DMS 273 (cell line): ENCODE measurements at regions not wholly inside any gene's neighbourhood (a gene's known extent, or its start where the extent isn't known, plus 50 kb on each side); places are given as distances from the start of the nearest gene placed in this dataset.
"Not testable (repeated sequence)": the region's sequence is repeated elsewhere in the genome, so short reads cannot be mapped to it uniquely, and the experiment has no call there.

Source experiments
- DNase-seq: peaks from one replicate; lab custom pipeline; 2025; ENCODE audit not compliant: unreplicated experiment; lab: John Stamatoyannopoulos, UW

- not testable (repeated sequence) for DNase-seq
Observed at GRCh38 chr1:120657804-120658203, 65.9 kb upstream of the NBPF26 start.

DNA sequence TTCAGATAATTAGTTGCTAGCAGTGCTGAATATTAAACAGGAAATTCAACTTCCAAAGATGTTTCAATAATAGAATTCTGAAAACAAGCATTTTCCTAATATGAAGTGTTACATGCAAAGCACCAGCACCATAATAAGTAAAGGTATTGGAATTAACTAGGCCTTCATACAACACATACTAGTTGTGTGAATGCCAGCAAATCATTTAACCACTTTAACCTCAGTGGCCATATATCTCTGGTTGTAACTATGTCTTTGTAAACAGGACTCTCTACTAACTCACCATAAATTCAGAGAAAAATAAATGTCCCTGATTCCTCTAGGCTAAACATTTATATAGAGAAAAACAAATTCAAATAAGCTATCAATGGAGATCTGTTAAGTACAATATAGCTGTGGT lies 65.1 kb upstream of the NBPF26 start:
- not testable (repeated sequence) for DNase-seq

DNA sequence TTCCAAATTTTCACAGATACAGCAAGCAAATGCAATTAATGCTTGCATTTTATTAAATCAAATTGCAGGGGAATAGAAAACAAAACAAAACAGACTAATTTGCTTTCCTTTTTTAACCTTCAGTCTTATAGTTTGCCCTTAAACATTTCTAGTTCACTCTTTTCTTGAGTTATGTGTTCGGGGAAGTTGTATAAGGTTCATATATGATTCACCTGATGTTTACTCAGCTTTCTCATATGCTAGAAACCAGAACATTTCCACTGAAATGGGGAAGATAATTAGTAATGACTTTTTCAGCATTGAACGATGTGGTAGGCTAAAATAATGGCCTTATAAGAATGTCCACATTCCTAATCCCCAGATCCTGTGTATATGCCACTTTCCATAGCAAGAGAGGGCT lies 64.6 kb upstream of the NBPF26 start:
- DNase-seq, result not testable (repeated sequence)

GRCh38 chr1:120664376-120665249 lies 59.1 kb upstream of the NBPF26 start:
- not testable (repeated sequence) for DNase-seq

DNA sequence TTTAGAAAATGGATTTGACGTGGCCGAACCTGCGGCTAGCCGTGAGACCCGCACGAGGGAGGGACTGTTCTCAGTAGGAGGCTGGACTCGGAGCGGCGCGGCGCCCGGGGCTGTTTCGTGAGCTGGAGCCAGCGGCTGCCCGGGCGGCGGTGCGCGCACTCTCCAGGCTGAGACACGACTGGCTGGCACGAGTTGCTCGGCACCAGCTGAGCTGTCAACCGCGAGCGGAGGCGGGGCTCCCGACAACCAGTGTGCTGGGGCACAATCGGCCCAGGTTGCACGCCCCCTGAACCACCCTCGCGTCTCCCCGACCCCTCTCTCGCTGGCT lies 58.5 kb upstream of the NBPF26 start:
- not testable (repeated sequence) for DNase-seq

DNA sequence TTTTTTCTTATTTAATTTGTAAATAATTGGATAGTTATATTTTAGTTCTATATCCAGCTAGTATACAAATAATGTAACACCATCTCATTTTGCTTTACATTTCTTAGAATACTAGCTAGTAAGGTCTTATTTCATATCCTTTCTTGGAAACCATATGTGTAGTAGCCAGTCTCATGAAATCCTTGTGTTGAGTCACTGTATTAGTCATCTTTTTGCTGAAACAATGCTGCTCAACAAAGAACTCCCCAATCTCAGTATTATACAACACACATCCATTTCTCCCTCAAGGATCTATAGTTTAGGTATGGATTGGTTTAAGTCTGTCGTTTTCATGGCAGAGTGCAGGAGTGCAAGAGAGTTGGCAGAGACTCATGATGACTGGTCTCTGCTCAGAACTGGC lies 55.6 kb upstream of the NBPF26 start:
- DNase-seq, result not testable (repeated sequence)
